Neural progenitor cell (in vitro differentiated cells): ENCODE measurements at regions not wholly inside any gene's neighbourhood (a gene's known extent, or its start where the extent isn't known, plus 50 kb on each side); places are given as distances from the start of the nearest gene placed in this dataset.

Source experiments
- DNase-seq: peaks from one replicate; pipeline ENCODE4 v3.0.0-alpha.2; 2016; ENCODE audit warnings: low spot score
- H2AFZ ChIP-seq: fragments of 200-600 bp; sonication (generic); replicated peaks from 2 replicates; pipeline ENCODE4 v1.6.1; 2016; ENCODE audit warnings: antibody characterized with exemption
- H3F3A ChIP-seq: fragments of 200-600 bp; sonication (generic); 2 replicates; pipeline ENCODE4 v1.6.1; 2016; ENCODE audit warnings: antibody characterized with exemption, low read depth
- H3K27ac ChIP-seq: fragments of 200-600 bp; sonication (generic); 2 replicates; pipeline ENCODE4 v1.5.1; 2016; ENCODE audit warnings: mild to moderate bottlenecking
- H3K27me3 ChIP-seq: fragments of 200-600 bp; sonication (generic); 2 replicates; pipeline ENCODE4 v1.6.1; 2016; ENCODE audit warnings: mild to moderate bottlenecking, moderate library complexity
- H3K36me3 ChIP-seq: fragments of 200-600 bp; sonication (generic); 2 replicates; pipeline ENCODE4 v1.5.1; 2016
- H3K4me1 ChIP-seq: fragments of 200-600 bp; sonication (generic); 2 replicates; pipeline ENCODE4 v1.6.1; 2016; ENCODE audit warnings: mixed run types
- H3K4me2 ChIP-seq: fragments of 200-600 bp; sonication (generic); 2 replicates; pipeline ENCODE4 v1.6.1; 2016
- H3K4me3 ChIP-seq: fragments of 200-600 bp; sonication (generic); 2 replicates; pipeline ENCODE4 v1.5.1; 2016
- H3K79me2 ChIP-seq: fragments of 200-600 bp; sonication (generic); 2 replicates; pipeline ENCODE4 v1.6.1; 2016; ENCODE audit warnings: low read depth
- H3K9ac ChIP-seq: fragments of 200-600 bp; sonication (generic); 2 replicates; pipeline ENCODE4 v1.6.1; 2016
- H3K9me3 ChIP-seq: fragments of 200-600 bp; sonication (generic); 2 replicates; pipeline ENCODE4 v1.5.1; 2016; ENCODE audit warnings: low read depth
- H4K20me1 ChIP-seq: fragments of 200-600 bp; sonication (generic); 2 replicates; pipeline ENCODE4 v1.6.1; 2016; ENCODE audit warnings: low read depth
- H3K27ac Mint-ChIP-seq: 3 replicates; pipeline ENCODE4 v1.8.0; 2021; ENCODE audit warnings: mixed read lengths
- H3K27me3 Mint-ChIP-seq: 2 replicates; pipeline ENCODE4 v1.8.0; 2022; ENCODE audit warnings: low read depth, mild to moderate bottlenecking, inconsistent platforms, moderate library complexity, mixed read lengths; ENCODE audit not compliant: insufficient read depth
- H3K36me3 Mint-ChIP-seq: 3 replicates; pipeline ENCODE4 v1.8.0; 2021; ENCODE audit warnings: mixed read lengths
- H3K4me1 Mint-ChIP-seq: 3 replicates; pipeline ENCODE4 v1.8.0; 2021; ENCODE audit warnings: mixed read lengths
- H3K4me3 Mint-ChIP-seq: 3 replicates; pipeline ENCODE4 v1.8.0; 2021; ENCODE audit warnings: mild to moderate bottlenecking, moderate library complexity, mixed read lengths
- H3K9me3 Mint-ChIP-seq: 3 replicates; pipeline ENCODE4 v1.8.0; 2020; ENCODE audit warnings: mixed read lengths
- CTCF ChIP-seq: fragments of 200-600 bp; sonication (generic); IDR thresholded peaks from 2 replicates; pipeline ENCODE4 v1.5.1; 2017; ENCODE audit warnings: antibody characterized with exemption, mild to moderate bottlenecking
- EZH2 ChIP-seq: fragments of 200-600 bp; sonication (generic); IDR thresholded peaks from 2 replicates; pipeline ENCODE4 v1.6.1; 2017; ENCODE audit warnings: antibody characterized with exemption, mild to moderate bottlenecking, moderate library complexity
- EZH2phosphoT487 ChIP-seq: fragments of 200-600 bp; sonication (generic); IDR thresholded peaks from 2 replicates; pipeline ENCODE4 v1.6.1; 2017; ENCODE audit warnings: antibody characterized with exemption

- Histone ChIP-seq H2AFZ (no peak overlapping the region), H3K27me3 (no peaks in the 10 kb centered on the region), H4K20me1 (no peaks in the 10 kb centered on the region), H3K27ac (no peak overlapping the region), H3K4me1 (no peaks in the 10 kb centered on the region), H3K9me3 (no peaks in the 10 kb centered on the region), H3K4me2 (no peak overlapping the region), H3K4me3 (no peak overlapping the region), H3F3A (no peaks in the 10 kb centered on the region), H3K79me2 (no peaks in the 10 kb centered on the region), H3K36me3 (no peaks in the 10 kb centered on the region), H3K9ac (no peak overlapping the region)
- Mint-ChIP-seq H3K9me3 (no peaks in the 10 kb centered on the region), H3K27me3 (peaks cover 6% of the 10 kb centered on the region), H3K4me3 (no peak overlapping the region), H3K4me1 (peaks cover 2% of the 10 kb centered on the region), H3K36me3 (no peaks in the 10 kb centered on the region), H3K27ac (no peak overlapping the region)
- DNase-seq: no peak
- TF ChIP-seq EZH2phosphoT487: no peak
- TF ChIP-seq EZH2: no peak
Observed at GRCh38 chr10:3897156-3897555, 112.1 kb upstream of the KLF6 start.

- H3K27ac ChIP-seq: no peak overlapping the region
- Mint-ChIP-seq H3K27ac (no peak overlapping the region), H3K4me3 (no peak overlapping the region), H3K27me3 (peaks cover 6% of the 10 kb centered on the region), H3K4me1 (peaks cover 2% of the 10 kb centered on the region), H3K9me3 (no peaks in the 10 kb centered on the region), H3K36me3 (no peaks in the 10 kb centered on the region)
- H3K4me1 ChIP-seq: no peaks in the 10 kb centered on the region
- no peak overlapping the region for H3K4me2 ChIP-seq
- H3K4me3 ChIP-seq: no peak overlapping the region
- no peaks in the 10 kb centered on the region for H3K36me3 ChIP-seq
- no peaks in the 10 kb centered on the region for H3K27me3 ChIP-seq
- no peak for DNase-seq
- H3F3A ChIP-seq: no peaks in the 10 kb centered on the region
- H3K9me3 ChIP-seq: no peaks in the 10 kb centered on the region
- TF ChIP-seq EZH2 (no peak), EZH2phosphoT487 (no peak), CTCF (no peak)
- no peaks in the 10 kb centered on the region for H3K79me2 ChIP-seq
- no peak overlapping the region for H2AFZ ChIP-seq
- no peaks in the 10 kb centered on the region for H4K20me1 ChIP-seq
- no peak overlapping the region for H3K9ac ChIP-seq
Observed at GRCh38 chr10:3896161-3896560, 111.2 kb upstream of the KLF6 start.

GRCh38 chr10:3895045-3895631 lies 110.1 kb upstream of the KLF6 start:
- Histone ChIP-seq H3K4me2 (no peak overlapping the region), H3F3A (no peaks in the 10 kb centered on the region), H3K79me2 (no peaks in the 10 kb centered on the region), H3K27me3 (no peaks in the 10 kb centered on the region), H3K4me3 (no peak overlapping the region), H3K27ac (no peak overlapping the region), H2AFZ (no peak overlapping the region), H3K9me3 (no peaks in the 10 kb centered on the region), H3K36me3 (no peaks in the 10 kb centered on the region), H3K4me1 (no peaks in the 10 kb centered on the region), H3K9ac (no peak overlapping the region), H4K20me1 (no peaks in the 10 kb centered on the region)
- TF ChIP-seq EZH2phosphoT487 (no peak), CTCF (no peak), EZH2 (no peak)
- DNase-seq: no peak
- Mint-ChIP-seq H3K36me3 (no peaks in the 10 kb centered on the region), H3K27me3 (peaks cover 6% of the 10 kb centered on the region), H3K4me1 (peaks cover 2% of the 10 kb centered on the region), H3K9me3 (no peaks in the 10 kb centered on the region), H3K4me3 (no peak overlapping the region), H3K27ac (no peak overlapping the region)

GRCh38 chr10:3893901-3894563 lies 109.0 kb upstream of the KLF6 start:
- H2AFZ ChIP-seq: peak overlapping the region; percentile 46
- H3K4me3 ChIP-seq: no peak overlapping the region
- peaks cover 5% of the 10 kb centered on the region for H3K4me1 ChIP-seq
- Mint-ChIP-seq H3K27ac (no peak overlapping the region), H3K36me3 (no peaks in the 10 kb centered on the region), H3K9me3 (no peaks in the 10 kb centered on the region), H3K4me1 (peaks cover 8% of the 10 kb centered on the region), H3K4me3 (no peak overlapping the region), H3K27me3 (peaks cover 6% of the 10 kb centered on the region)
- TF ChIP-seq EZH2phosphoT487: no peak
- TF ChIP-seq EZH2: no peak
- TF ChIP-seq CTCF: no peak
- H3K27ac ChIP-seq: no peak overlapping the region
- H3K4me2 ChIP-seq: no peak overlapping the region
- no peaks in the 10 kb centered on the region for H3K27me3 ChIP-seq
- H4K20me1 ChIP-seq: no peaks in the 10 kb centered on the region
- DNase-seq: no peak
- no peak overlapping the region for H3K9ac ChIP-seq
- H3K36me3 ChIP-seq: no peaks in the 10 kb centered on the region
- no peaks in the 10 kb centered on the region for H3K9me3 ChIP-seq
- no peaks in the 10 kb centered on the region for H3F3A ChIP-seq
- H3K79me2 ChIP-seq: no peaks in the 10 kb centered on the region
